HEK293T (cell line): ENCODE measurements at regions not wholly inside any gene's neighbourhood (a gene's known extent, or its start where the extent isn't known, plus 50 kb on each side); places are given as distances from the start of the nearest gene placed in this dataset.

Source experiments
- CTCF ChIA-PET: fragments of 350-600 bp; formaldehyde crosslinking; extraction: SDS; loops from one replicate; lab custom pipeline; 2021; ENCODE audit warnings: antibody characterized with exemption, inconsistent platforms; lab: Yijun Ruan, JAX
- POLR2A ChIA-PET: fragments of 350-600 bp; formaldehyde crosslinking; extraction: SDS; loops from one replicate; lab custom pipeline; 2020; ENCODE audit warnings: antibody characterized with exemption, inconsistent platforms; lab: Yijun Ruan, JAX
- DNase-seq: peaks from one replicate; pipeline ENCODE4 v3.0.0; 2012; ENCODE audit warnings: mixed read lengths; ENCODE audit errors: extremely low spot score
- ARNT ChIP-seq: fragments of 450-650 bp; IDR thresholded peaks from 2 replicates; pipeline ENCODE4 v1.6.1; 2017; ENCODE audit warnings: mild to moderate bottlenecking
- BHLHE40 ChIP-seq: fragments of 450-650 bp; IDR thresholded peaks from 2 replicates; pipeline ENCODE4 v1.6.1; 2016; ENCODE audit warnings: mild to moderate bottlenecking, moderate library complexity, borderline replicate concordance
- CTBP1 ChIP-seq: fragments of 450-650 bp; IDR thresholded peaks from 2 replicates; pipeline ENCODE4 v1.6.1; 2016; ENCODE audit warnings: borderline replicate concordance
- ELF4 ChIP-seq: fragments of 450-650 bp; IDR thresholded peaks from 2 replicates; pipeline ENCODE4 v1.6.1; 2017; ENCODE audit warnings: antibody characterized with exemption
- FOXA1 ChIP-seq: fragments of 450-650 bp; IDR thresholded peaks from 2 replicates; pipeline ENCODE4 v1.6.1; 2016; ENCODE audit warnings: mild to moderate bottlenecking
- FOXK2 ChIP-seq: fragments of 450-650 bp; IDR thresholded peaks from 2 replicates; pipeline ENCODE4 v1.6.1; 2016; ENCODE audit warnings: mild to moderate bottlenecking
- FOXM1 ChIP-seq: fragments of 450-650 bp; IDR thresholded peaks from 2 replicates; pipeline ENCODE4 v1.6.1; 2017; ENCODE audit warnings: mild to moderate bottlenecking, borderline replicate concordance
- HDGF ChIP-seq: fragments of 450-650 bp; IDR thresholded peaks from 2 replicates; pipeline ENCODE4 v1.6.1; 2017; ENCODE audit warnings: antibody characterized with exemption, borderline replicate concordance
- L3MBTL2 ChIP-seq: fragments of 450-650 bp; conservative IDR thresholded peaks from 2 replicates; pipeline ENCODE4 v1.6.1; 2016; ENCODE audit warnings: mild to moderate bottlenecking
- LEF1 ChIP-seq: fragments of 450-650 bp; IDR thresholded peaks from 2 replicates; pipeline ENCODE4 v1.6.1; 2017; ENCODE audit warnings: mild to moderate bottlenecking, borderline replicate concordance
- NFRKB ChIP-seq: fragments of 450-650 bp; IDR thresholded peaks from 2 replicates; pipeline ENCODE4 v1.6.1; 2016; ENCODE audit warnings: mild to moderate bottlenecking, moderate library complexity
- SP1 ChIP-seq: fragments of 450-650 bp; IDR thresholded peaks from 2 replicates; pipeline ENCODE4 v1.6.1; 2017
- SUZ12 ChIP-seq: fragments of 450-650 bp; IDR thresholded peaks from 2 replicates; pipeline ENCODE4 v1.6.1; 2016; ENCODE audit warnings: mild to moderate bottlenecking
- TARDBP ChIP-seq: fragments of 450-650 bp; IDR thresholded peaks from 2 replicates; pipeline ENCODE4 v1.6.1; 2016
- ZNF384 ChIP-seq: fragments of 450-650 bp; IDR thresholded peaks from 2 replicates; pipeline ENCODE4 v1.6.1; 2016
- TF ChIP-seq, protein P1 (sequence below): fragments of 450-650 bp; IDR thresholded peaks from 2 replicates; pipeline ENCODE4 v1.6.1; 2016

DNA sequence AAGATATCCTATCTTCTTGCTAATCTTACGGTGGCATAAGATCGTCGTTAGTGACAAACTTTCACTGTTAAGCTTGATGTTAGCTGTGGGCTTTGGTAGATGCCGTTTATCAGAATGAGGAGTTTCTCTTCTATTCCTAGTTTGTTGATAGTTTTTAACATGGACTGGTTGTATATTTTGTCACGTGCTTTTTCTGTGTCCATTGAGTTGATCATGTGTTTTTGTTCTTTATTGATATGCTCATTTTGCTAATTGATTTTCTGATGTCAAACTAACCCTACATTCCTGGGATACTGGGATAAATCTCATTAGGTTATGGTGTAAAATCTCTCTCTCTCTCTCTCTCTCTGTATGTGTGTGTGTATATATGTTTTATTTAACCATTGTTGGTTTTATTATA, 545.1 kb downstream of the AACS start:
- no peak for DNase-seq
- ChIA-PET POLR2A (no interaction called here), CTCF (no interaction called here)
- no peak for TF ChIP-seq ZNF384
- no peak for TF ChIP-seq ELF4
- TF ChIP-seq BHLHE40: no peak
- TF ChIP-seq SUZ12: no peak
- no peak for TF ChIP-seq FOXK2
- no peak for TF ChIP-seq ARNT
- no peak for TF ChIP-seq FOXM1
- no peak for TF ChIP-seq SP1

DNA sequence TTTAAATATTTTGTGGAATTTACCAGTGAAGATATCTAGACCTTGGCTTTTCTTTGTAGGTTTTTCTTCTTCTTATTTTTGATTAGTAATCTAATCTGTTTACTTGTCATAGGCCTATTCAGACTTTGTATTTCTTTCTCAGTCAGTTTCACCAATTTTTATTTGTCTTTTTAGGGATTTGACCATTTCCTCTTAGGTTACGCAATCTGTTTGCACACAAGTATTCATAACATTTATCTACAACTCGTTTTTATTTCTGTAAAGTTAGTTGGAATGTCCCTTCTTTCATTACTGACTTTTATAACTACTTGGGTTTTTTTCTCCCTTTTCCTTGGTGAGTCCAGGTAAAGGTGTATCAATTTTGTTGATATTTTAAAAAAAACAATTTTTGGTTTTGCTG, 545.7 kb downstream of the AACS start:
- ChIA-PET CTCF (no interaction called here), POLR2A (no interaction called here)
- DNase-seq: no peak
- TF ChIP-seq ELF4: no peak
- TF ChIP-seq, protein P1, sequence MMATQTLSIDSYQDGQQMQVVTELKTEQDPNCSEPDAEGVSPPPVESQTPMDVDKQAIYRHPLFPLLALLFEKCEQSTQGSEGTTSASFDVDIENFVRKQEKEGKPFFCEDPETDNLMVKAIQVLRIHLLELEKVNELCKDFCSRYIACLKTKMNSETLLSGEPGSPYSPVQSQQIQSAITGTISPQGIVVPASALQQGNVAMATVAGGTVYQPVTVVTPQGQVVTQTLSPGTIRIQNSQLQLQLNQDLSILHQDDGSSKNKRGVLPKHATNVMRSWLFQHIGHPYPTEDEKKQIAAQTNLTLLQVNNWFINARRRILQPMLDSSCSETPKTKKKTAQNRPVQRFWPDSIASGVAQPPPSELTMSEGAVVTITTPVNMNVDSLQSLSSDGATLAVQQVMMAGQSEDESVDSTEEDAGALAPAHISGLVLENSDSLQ: no peak
- TF ChIP-seq ZNF384: no peak
- TF ChIP-seq FOXM1: no peak
- TF ChIP-seq BHLHE40: no peak
- TF ChIP-seq FOXK2: no peak
- no peak for TF ChIP-seq ARNT
- no peak for TF ChIP-seq FOXA1
- no peak for TF ChIP-seq L3MBTL2
- no peak for TF ChIP-seq TARDBP
- no peak for TF ChIP-seq NFRKB
- TF ChIP-seq LEF1: no peak

DNA sequence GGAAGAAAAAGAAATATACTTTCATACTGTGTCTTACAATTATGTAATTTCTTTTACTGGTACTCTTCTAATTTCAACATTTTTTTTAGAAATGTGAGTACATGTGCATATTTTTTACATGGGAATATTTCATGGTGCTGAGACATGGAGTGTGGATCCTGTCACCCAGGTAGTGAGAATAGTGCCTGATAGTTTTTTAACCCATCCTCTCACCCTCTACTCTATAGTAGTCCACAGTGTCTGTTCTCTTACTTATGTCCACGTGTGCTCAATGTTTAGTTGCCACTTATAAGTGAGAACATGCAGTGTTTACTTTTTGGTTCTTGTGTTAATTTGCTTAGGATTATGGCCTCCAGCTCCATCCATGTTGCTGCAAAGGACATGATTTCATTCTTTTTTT, 548.8 kb downstream of the AACS start:
- POLR2A ChIA-PET: no interaction called here
- TF ChIP-seq TARDBP (no peak), FOXK2 (no peak), LEF1 (no peak), FOXA1 (no peak), CTBP1 (no peak), NFRKB (no peak), ZNF384 (no peak), L3MBTL2 (no peak), ELF4 (no peak), BHLHE40 (no peak), SUZ12 (no peak), HDGF (no peak), FOXM1 (no peak), ARNT (no peak), SP1 (no peak)
- TF ChIP-seq, protein P1: no peak
- DNase-seq: no peak
- CTCF ChIA-PET: no interaction called here

DNA sequence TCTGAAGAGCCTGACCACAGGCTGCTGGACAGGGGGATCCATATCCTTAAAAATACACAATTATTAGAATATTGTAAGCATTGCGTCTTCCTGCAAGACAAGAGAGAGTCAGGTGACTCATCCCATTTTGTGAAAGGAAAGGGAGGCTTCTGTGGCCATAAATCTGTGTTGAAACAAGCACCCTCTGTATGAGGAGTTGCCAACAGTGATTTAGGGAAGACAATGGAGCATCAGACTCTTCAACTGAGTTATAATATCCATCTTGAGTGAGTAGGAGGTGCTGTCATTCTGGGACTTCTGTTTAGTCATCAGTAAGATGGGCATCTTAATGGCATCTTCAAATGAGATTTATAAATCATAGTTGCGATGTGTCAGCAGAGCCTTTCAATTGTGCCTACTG, 554.5 kb downstream of the AACS start:
- TF ChIP-seq SUZ12 (no peak), BHLHE40 (no peak), FOXK2 (no peak), ZNF384 (no peak), LEF1 (no peak), NFRKB (no peak), SP1 (no peak), ELF4 (no peak)
- TF ChIP-seq, protein P1: no peak
- ChIA-PET CTCF (no interaction called here), POLR2A (no interaction called here)
- no peak for DNase-seq

DNA sequence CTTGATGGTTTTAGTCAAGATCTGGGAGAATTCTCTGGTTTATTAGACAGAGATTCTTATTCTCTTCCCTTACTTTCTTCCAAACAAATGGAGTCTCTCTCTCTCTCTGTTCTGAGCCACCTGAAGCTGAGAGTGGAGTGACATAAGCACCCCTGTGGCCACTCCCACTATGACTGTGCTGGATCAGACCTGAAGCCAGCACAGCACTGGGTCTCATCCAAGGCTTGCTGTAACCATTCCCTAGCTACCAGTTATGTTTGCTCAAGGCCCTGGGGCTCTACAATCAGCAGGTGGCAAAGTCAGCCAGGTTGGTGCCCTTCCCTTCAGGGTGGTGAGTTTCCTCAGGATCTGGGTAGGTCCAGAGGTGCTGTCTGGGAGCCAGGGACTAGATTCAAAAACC, 568.5 kb downstream of the AACS start:
- no peak for DNase-seq

DNA sequence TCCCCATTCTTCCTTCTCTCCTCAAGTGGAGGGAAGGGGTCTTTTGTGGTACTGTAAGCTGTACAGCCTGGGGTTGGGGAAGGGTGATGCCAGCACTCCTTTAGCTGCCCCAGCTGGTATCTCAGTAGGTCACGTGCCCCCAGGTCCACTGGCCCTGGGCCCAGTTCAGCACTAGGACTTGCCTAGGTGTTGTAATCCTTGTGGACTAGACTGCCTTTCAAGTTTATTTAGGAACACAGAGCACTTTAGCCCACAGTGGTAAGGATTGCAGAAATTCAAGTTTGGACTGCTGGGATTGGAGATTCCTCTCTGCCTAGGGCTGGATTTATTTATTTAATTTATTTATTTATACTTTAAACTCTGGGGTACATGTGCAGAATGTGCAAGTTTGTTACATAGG, 569.6 kb downstream of the AACS start:
- TF ChIP-seq TARDBP (no peak), FOXM1 (no peak), HDGF (no peak), SUZ12 (no peak)
- ChIA-PET POLR2A (no interaction called here), CTCF (no interaction called here)
- DNase-seq: no peak

More for the DNA sequence above, 568.5 kb downstream of the AACS start:
- CTCF ChIA-PET: no interaction called here
- POLR2A ChIA-PET: no interaction called here
- TF ChIP-seq ELF4 (no peak), LEF1 (no peak), ZNF384 (no peak), ARNT (no peak), HDGF (no peak), L3MBTL2 (no peak), FOXA1 (no peak), NFRKB (no peak), FOXM1 (no peak), SP1 (no peak), FOXK2 (no peak), BHLHE40 (no peak)
- TF ChIP-seq, protein P1: no peak
